ENCODE measurements at regions not wholly inside any gene's neighbourhood (a gene's known extent, or its start where the extent isn't known, plus 50 kb on each side); places are given as distances from the start of the nearest gene placed in this dataset.

DNA sequence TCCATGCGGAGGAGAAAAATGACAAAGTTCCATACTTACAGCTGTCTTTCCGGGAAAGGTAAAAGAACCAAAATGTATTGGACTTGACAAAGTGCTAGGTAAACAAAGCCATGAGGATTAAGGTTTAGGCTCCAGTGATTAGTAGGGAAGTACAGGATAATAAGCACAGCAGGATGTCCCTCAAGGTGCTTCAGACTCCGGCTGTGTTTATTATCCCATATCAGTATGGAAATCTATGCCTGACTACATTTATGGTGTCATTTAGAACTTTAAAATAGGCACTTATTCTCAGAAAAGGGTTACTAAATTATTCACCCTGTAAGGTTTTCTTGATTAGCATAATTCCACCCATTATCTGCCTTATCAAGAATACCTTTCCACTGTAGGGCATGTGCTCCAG lies 136.3 kb upstream of the CCDC68 start:
- Histone ChIP-seq H3K27me3 (ENCODE audit: insufficient read depth, low read length) (peaks cover 6% of the 10 kb centered on the region; the same call in 1 of the 2 replicates), H2AFZ (ENCODE audit: low read depth, low read length, poor library complexity, severe bottlenecking) (no peak overlapping the region), H4K20me1 (ENCODE audit: insufficient read depth) (no peaks in the 10 kb centered on the region), H3K9ac (ENCODE audit: low read length) (no peak overlapping the region), H3K79me2 (ENCODE audit: insufficient read depth, low read length) (no peaks in the 10 kb centered on the region), H3K9me2 (ENCODE audit: insufficient read depth) (no peaks in the 10 kb centered on the region), H3K4me2 (ENCODE audit: low read length) (no peak overlapping the region), H3K4me1 (ENCODE audit: control insufficient read depth in 1 of 2, insufficient read depth in 2 of 2, low read length in 2 of 2) (peaks cover 0 to 5% of the 10 kb centered on the region in 2 experiments; a peak in 2 of 4 replicates), H3K4me3 (replicated peaks in 1 of 2; ENCODE audit: low read depth in 1 of 2, low read length in 2 of 2) (no peak overlapping the region), H3K36me3 (ENCODE audit: control insufficient read depth in 1 of 2, insufficient read depth in 2 of 2, low read length in 2 of 2) (no peaks in the 10 kb centered on the region), H3K27ac (ENCODE audit: low read depth, low read length) (no peak overlapping the region), H3K9me3 (ENCODE audit: control insufficient read depth in 1 of 2, insufficient read depth in 1 of 2, low read depth in 1 of 2, low read length in 2 of 2) (no peaks in the 10 kb centered on the region)
- TF ChIP-seq YY1 (IDR thresholded peaks at IDR 0.05; ENCODE audit: extremely low read depth, insufficient replicate concordance, low read depth, low read length) (no peak), ZFX (IDR thresholded peaks at IDR 0.05) (no peak), JUND (IDR thresholded peaks at IDR 0.05) (no peak), SIN3A (IDR thresholded peaks at IDR 0.05; ENCODE audit: low read depth) (no peak), POLR2A (IDR thresholded peaks at IDR 0.05; ENCODE audit: borderline replicate concordance, extremely low read depth, insufficient read depth, insufficient read length) (no peak), EGR1 (IDR thresholded peaks at IDR 0.05; ENCODE audit: low read depth) (no peak), ZNF274 (IDR thresholded peaks at IDR 0.05; ENCODE audit: low read depth, low read length) (no peak), ELF1 (IDR thresholded peaks at IDR 0.05; ENCODE audit: borderline replicate concordance, low read depth) (no peak), EZH2phosphoT487 (IDR thresholded peaks at IDR 0.05; ENCODE audit: borderline replicate concordance) (no peak)
- TF ChIP-seq, protein P1, sequence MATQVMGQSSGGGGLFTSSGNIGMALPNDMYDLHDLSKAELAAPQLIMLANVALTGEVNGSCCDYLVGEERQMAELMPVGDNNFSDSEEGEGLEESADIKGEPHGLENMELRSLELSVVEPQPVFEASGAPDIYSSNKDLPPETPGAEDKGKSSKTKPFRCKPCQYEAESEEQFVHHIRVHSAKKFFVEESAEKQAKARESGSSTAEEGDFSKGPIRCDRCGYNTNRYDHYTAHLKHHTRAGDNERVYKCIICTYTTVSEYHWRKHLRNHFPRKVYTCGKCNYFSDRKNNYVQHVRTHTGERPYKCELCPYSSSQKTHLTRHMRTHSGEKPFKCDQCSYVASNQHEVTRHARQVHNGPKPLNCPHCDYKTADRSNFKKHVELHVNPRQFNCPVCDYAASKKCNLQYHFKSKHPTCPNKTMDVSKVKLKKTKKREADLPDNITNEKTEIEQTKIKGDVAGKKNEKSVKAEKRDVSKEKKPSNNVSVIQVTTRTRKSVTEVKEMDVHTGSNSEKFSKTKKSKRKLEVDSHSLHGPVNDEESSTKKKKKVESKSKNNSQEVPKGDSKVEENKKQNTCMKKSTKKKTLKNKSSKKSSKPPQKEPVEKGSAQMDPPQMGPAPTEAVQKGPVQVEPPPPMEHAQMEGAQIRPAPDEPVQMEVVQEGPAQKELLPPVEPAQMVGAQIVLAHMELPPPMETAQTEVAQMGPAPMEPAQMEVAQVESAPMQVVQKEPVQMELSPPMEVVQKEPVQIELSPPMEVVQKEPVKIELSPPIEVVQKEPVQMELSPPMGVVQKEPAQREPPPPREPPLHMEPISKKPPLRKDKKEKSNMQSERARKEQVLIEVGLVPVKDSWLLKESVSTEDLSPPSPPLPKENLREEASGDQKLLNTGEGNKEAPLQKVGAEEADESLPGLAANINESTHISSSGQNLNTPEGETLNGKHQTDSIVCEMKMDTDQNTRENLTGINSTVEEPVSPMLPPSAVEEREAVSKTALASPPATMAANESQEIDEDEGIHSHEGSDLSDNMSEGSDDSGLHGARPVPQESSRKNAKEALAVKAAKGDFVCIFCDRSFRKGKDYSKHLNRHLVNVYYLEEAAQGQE (IDR thresholded peaks at IDR 0.05; ENCODE audit: low read depth) = no peak
- TF ChIP-seq, protein P2, sequence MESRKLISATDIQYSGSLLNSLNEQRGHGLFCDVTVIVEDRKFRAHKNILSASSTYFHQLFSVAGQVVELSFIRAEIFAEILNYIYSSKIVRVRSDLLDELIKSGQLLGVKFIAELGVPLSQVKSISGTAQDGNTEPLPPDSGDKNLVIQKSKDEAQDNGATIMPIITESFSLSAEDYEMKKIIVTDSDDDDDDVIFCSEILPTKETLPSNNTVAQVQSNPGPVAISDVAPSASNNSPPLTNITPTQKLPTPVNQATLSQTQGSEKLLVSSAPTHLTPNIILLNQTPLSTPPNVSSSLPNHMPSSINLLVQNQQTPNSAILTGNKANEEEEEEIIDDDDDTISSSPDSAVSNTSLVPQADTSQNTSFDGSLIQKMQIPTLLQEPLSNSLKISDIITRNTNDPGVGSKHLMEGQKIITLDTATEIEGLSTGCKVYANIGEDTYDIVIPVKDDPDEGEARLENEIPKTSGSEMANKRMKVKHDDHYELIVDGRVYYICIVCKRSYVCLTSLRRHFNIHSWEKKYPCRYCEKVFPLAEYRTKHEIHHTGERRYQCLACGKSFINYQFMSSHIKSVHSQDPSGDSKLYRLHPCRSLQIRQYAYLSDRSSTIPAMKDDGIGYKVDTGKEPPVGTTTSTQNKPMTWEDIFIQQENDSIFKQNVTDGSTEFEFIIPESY (IDR thresholded peaks at IDR 0.05; ENCODE audit: extremely low read depth, insufficient replicate concordance, low read length) = no peak
- ATAC-seq = no peak
- POLR2A ChIA-PET = no interaction called here
- intact Hi-C loops (cut with micrococcal nuclease) = loop anchor here (5.0 kb wide), 1 partner anchor 1482 kb away; no protein-coding TSS in a partner anchor
- CTCF ChIA-PET = no interaction called here
- no peak for DNase-seq (ENCODE audit: low read depth, low spot score)
- no TSS peak for BruUV-seq (replicated peaks)
- RAD21 ChIA-PET (ENCODE audit: low non-redundant PET in 1 of 2, low total read pairs in 2 of 2, uncharacterized antibody in 2 of 2, unreplicated experiment in 2 of 2) = no interaction called here

All from HCT116 (cell line).